ENCODE measurements at regions not wholly inside any gene's neighbourhood (a gene's known extent, or its start where the extent isn't known, plus 50 kb on each side); places are given as distances from the start of the nearest gene placed in this dataset.

DNA sequence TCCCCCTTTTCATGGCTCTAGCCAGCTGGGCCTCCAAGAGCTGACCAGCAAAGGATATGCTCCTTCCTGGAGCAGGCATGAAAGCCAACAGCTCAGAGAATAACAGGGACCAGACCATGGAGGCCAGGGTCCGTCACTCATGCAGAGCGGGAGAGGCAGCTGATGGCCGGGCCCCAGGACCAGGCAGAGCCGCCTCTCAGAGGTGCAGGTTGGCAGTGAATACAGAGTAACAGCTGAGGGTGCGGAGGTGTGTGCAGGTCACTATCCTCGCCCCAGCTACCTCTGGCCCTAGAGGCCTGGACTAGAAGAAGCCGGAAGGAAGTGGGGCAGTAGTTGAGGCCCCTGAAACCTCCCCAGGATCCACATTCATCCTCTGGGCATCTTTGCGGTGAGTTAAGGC lies 1377.3 kb downstream of the TBC1D22A start:
- no peak for ATAC-seq
- no peak for DNase-seq (ENCODE audit: missing footprints)
- intact Hi-C loops (cut with DNase I) = no loop called here

DNA sequence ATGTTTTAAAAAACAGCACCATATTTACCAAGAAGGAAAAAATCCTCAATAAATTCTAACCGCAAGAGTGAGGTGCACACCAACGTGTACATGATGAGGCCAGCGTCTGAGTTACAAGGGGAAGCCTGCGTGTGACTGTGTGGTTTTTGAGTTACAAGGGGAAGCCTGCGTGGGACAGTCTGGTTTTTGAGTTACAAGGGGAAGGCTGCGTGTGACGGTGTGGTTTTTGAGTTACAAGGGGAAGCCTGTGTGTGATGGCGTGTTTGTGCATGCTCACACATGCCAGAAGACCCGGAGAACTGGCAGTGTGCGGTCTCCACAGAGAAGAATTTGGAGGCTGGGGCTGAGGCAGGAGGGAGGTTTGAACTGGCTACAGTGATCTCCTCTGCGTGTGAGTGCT lies 1376.4 kb downstream of the TBC1D22A start:
- no peak for ATAC-seq
- intact Hi-C loops (cut with DNase I) = no loop called here
- no peak for DNase-seq (ENCODE audit: missing footprints)

DNA sequence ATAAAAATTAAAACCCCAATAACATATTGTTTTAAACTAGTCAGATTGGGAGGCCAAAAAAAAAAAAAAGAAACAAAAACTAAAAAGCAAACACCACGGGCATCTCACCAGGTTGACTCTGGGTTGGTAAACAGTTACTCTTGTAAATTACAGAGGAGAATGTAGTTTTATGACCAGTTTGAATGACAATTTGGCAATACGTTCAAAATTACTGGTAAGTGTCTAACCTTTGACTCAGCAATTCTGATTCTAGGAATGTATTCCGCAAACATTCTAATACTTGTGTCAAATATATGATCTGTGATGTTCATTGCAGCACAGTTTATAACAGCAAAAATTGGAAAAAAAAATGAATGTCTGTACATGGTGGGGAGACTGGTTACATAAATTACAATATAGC lies 1376.0 kb downstream of the TBC1D22A start:
- intact Hi-C loops (cut with DNase I) = no loop called here
- DNase-seq (ENCODE audit: missing footprints) = no peak
- no peak for ATAC-seq

DNA sequence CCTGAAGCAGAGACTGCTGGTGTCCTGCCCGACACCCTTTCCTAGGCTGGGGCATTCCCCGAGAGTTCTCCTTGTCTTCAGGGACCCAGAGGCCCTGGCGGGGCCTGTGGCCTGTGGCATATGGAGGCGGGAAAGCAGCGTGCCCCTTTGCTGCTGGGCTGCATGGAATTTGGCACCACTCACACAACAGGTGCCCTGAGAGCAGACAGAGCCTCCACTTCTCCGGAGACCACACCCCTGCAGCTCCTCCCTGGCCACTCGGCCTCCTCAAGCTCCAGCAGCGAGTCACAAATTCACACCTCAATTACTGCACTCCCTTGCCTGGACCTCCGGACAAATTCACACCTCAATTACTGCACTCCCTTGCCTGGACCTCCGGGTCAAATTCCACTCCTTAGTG lies 1375.2 kb downstream of the TBC1D22A start:
- intact Hi-C loops (cut with DNase I) = no loop called here
- ATAC-seq (no peak), DNase-seq (ENCODE audit: missing footprints) (no peak)

DNA sequence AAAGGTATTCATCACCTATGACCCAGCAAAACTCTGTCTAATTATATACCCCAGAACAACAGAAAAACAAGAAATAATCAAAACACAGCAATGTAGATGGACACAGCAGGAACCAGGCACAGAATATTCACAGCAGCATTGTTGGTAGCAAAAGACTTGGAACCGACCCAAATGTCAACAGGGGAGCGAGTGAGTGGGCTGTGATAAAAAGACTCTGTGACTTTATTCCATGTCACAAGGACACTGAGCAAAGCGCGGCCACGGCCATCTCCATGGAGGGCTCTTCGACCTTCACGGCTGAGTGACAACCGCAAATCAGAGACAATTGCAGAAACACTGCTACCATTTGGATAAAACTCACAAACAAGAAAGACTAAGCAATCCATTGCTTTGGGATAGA lies 1373.1 kb downstream of the TBC1D22A start:
- intact Hi-C loops (cut with DNase I) = no loop called here
- DNase-seq (ENCODE audit: missing footprints) (no peak), ATAC-seq (no peak)

DNA sequence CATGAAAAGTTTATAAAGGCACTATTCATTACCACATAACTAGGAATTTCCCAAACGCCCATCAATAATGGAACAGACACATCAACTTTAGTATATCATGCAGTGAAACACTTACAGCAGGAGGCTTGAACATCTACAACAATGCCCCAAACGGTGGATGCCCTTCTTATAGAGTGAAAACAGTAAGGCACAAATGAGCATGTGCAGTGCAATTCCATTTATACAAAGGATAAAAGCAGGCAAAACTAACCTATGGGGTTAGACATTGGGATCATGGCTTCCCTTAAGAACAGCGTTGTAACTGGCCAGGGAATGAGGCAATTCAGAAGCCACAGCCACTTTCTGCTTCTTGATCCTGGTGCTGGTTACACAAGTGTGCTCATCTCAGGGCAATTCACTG lies 1363.0 kb downstream of the TBC1D22A start:
- intact Hi-C loops (cut with DNase I) = no loop called here
- no peak for DNase-seq (ENCODE audit: missing footprints)
- ATAC-seq = no peak

DNA sequence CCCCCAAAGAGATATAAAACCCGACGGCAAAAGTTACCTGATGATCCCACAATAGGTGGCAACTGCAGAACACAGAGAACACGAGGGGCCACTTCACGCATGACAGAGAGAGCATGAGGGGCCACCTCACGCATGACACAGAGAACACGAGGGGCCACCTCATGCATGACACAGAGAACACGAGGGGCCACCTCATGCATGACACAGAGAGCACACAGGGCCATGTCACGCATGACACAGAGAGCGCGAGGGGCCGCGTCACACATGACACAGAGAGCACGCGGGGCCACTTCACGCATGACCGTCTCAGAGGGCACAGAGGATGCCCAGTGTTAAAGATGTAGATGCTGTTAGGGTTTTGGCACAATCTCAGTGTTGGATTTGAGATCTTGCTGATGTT lies 1359.5 kb downstream of the TBC1D22A start:
- ATAC-seq (no peak), DNase-seq (ENCODE audit: missing footprints) (no peak)
- intact Hi-C loops (cut with DNase I) = no loop called here

DNA sequence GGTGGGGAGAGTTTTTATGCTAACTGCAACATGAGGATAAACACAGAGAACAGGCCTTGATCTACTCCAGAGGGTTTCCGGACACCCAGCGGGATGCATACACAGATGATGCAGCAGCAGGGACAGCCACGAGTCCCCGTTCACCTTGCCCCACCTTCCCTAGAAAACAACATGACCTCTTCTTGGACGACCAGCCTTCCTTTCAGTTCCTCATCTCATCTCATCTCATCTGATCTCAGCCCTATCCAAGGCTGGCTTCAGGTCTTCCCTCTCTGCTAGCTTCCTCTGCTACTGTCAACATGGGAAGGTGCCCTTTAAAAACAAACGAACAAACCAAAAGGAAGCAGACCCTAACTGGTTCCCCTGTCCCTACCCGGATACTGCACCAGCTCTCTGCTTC lies 1356.2 kb downstream of the TBC1D22A start:
- no peak for ATAC-seq
- DNase-seq (ENCODE audit: missing footprints) = no peak
- intact Hi-C loops (cut with DNase I) = no loop called here

DNA sequence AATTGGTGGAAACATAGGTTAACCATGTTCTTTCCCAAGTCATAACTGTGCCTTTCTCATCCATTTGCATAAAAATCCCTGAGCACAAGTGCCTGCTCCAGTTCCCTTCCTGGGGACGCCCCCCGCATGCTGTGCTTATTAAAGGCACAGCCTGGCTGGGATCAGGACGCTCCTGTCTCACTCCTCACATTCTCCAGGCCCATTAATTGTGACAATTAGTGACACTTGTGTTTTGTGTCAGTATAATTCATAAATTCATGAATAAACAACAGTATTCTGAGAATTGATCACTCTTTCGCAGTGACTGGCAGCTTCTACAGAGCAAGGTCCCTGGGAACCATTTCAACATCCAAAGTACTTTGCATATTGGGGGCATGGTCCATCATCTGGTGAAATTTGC lies 1354.4 kb downstream of the TBC1D22A start:
- ATAC-seq = no peak
- intact Hi-C loops (cut with DNase I) = no loop called here
- no peak for DNase-seq (ENCODE audit: missing footprints)

DNA sequence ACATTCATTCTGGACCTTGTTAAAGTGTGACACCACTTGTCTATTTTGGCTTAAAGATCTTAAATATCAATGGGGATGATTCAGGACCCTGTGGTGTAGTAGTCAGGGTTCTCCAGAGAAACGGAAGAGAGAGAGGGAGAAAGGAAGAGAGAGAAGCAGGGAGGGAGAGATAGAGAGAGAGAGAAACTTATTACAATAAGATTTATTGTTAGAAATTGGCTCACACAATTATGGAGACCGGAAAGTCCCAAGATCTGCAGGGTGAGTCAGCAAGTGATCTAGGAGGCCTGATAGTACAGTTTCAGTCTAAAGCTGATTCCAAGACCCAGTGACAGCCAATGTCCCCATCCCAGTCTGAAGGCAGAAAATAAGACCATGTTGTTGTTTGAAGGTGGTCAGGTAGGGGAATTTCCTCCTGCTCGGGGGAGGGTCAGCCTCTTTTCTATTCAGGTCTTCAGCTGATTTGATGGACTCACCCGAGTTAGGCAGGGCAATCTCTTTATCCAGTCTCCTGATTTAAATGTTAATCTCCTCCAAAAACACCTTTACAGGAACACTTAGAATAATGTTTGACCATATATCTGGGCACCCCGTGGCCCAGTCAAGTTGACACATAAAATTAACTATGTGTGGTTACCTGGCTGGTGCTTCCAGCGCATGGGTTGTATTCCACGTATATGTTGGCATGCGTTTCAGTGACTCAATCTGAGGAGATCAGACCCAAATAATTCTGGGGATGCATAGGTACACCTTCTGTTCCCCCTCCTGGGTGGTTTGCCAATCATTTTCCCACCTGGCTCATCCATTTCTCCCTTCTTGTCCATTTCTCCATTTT lies 1350.5 kb downstream of the TBC1D22A start:
- DNase-seq (ENCODE audit: missing footprints) = no peak
- intact Hi-C loops (cut with DNase I) = no loop called here
- no peak for ATAC-seq

DNA sequence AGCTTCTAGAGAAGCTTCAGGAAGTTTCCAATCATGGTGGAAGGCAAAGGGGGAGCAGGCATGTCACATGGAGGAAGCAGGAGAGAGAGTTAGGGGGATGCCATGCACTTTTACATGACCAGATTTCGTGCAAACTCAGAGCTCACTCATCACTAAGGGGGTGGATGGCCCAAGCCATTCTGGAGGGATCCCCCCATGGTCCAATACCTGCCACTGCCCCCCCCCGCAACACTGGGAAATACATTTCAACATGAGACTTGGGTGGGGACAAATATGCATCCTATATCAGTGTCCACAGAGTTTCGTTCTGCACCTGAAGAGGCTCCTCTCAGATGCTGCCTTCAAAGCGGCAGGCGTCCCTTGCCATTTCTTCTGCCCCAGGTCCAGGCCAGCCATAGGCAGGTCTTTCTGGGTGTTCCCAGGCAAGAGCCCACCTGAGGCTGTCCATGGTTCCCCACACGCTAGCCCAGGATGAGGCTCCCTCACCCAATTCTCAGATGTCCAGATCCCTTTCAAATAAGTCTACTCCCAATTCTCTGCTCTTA lies 1344.3 kb downstream of the TBC1D22A start:
- DNase-seq (ENCODE audit: missing footprints) (no peak), ATAC-seq (no peak)
- intact Hi-C loops (cut with DNase I) = no loop called here

DNA sequence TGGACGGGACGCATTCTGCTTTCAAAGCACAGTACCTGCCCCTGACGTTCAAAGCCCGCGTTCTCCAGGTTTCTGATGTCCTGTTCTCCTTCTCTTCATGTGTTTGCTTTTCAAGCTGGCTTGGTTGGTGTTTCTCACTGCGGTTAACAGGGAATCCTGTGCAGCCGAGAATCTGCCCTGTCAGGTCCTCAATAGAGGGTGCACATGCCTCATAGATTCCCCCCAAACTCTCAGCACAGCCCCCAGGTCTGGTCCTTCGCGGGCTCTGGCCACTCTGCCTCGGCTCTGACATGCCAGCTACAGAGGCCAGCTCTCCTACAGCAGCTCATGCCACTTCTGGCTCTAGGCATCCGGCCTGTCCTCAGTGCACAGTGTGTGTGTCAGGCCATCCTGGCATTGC lies 1343.8 kb downstream of the TBC1D22A start:
- ATAC-seq (no peak), DNase-seq (ENCODE audit: missing footprints) (no peak)
- intact Hi-C loops (cut with DNase I) = no loop called here

DNA sequence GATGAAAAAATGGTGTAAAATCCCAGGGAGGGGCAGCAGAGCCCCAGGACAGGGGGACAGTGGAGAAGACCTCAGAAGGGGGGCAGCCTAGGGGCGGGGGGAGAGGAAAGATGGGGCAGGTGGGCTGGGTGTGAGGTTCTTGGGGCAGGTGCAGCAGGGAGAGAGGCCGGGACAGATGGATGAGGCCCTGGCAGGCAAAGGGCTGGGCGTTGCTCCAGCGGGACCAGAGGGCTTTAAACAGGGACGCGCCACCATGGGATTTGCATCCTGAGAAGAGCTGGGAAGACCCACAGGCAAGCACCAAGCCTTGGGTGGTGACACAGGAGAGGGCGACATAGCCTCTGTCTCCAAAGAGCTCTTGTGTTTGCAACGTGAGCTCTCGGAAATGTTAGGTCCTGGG lies 1342.8 kb downstream of the TBC1D22A start:
- intact Hi-C loops (cut with DNase I) = no loop called here
- no peak for DNase-seq (ENCODE audit: missing footprints)

DNA sequence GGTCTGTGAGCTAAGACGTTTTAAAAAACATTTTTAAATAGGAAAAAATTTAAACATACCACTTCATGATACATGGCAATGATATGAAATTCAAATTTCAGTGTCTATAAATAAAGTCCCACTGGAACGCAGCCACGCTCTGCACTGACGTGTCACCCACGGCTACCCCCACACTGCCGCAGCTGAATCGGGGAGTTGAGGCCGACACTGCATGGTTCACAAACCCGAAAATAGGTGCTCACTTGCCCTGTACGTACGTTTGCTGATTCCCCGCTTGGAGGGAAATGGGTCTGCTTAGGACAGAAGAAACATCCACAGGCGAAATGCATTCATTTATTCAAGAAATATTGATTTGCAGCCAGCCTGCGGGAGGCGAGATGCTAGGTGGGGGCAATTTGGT lies 1342.3 kb downstream of the TBC1D22A start:
- DNase-seq (ENCODE audit: missing footprints) = no peak
- intact Hi-C loops (cut with DNase I) = no loop called here
- ATAC-seq = no peak

More for the DNA sequence above, 1342.8 kb downstream of the TBC1D22A start:
- ATAC-seq = no peak

DNA sequence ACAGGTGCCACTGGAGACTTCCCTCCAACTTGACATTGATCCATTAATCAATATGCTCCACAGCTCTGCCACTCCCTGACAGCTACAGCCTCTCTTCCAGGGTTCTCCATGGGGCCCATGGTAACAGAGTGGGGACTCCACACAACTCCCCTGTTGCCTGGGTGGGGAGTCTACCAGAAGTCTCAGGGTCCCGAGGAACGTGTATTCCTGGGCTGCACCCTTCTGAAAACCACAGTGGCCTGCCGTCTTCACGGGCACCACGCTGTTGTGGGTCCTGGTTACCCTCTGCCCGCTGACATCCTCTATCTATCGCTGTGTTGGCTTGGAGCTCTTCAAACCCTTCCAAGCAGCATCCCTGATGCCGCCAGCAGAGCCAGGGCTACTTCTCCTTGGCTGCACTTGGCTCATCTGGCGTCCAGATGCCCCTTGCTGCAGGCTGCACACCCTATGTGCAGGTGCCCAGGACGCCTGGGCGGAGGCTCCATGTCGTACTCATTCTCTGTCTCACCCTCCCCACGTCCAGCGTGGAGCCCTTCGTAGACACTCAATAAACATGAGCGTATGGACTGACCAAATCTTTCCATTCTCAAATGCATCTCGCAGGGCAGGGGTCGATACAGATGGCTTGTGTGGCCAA lies 1341.8 kb downstream of the TBC1D22A start:
- intact Hi-C loops (cut with DNase I) = no loop called here
- no peak for ATAC-seq
- no peak for DNase-seq (ENCODE audit: missing footprints)

DNA sequence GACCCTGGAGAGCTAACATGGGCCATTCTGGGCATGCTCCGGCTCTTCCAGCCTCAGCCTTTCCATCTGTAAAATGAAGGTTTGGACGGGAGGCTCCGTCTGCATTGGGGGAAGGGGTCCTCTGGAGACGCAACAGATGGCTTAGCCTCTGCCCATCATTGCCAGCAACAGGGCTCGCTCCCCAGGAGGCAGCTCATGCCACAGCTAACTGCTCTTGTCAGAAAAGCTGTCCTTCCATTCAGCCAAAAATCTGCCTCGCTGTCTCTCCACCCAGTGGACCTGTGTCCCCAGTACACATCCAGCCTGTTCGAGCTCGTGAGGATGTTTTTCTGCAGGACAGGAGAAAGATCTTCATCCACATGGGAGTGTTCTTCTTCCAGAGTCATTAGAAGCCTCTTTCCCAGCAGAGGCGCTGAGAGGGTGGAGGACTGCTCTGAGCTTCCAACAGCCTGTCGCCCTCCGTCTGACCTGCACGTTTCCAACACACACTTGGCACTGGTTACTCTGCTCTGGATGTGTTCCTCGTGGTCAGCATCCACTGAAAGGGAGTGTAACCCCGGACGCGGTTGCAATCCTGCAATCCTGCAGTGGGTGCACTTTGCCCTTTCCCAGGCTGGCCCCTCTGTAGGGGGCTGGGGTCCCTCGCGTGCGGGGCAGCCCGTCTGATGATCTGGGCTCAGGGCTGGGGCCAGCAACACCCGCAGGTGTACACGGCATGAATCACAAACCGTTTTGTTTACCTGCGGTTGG lies 1340.9 kb downstream of the TBC1D22A start:
- DNase-seq (ENCODE audit: missing footprints) (no peak), ATAC-seq (no peak)
- intact Hi-C loops (cut with DNase I) = no loop called here

DNA sequence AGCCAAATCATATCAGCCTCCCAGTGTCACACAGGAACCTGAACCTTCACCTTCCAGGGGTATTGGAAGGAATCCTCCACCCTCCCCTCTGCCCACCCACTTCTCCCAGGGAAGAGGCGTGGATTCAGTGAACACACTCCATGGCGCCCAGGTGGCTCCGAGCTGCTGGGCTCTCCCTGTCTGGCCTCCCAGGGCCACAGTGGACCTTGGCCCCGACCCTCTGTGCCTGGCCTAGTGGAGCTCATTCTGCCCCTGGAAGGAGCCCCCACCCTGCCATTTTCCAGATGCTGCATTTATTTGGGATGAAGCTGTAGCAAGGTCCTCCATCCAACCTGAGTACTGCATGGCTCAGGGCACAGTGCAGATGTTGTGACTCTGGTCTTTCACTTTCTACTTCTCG lies 1340.1 kb downstream of the TBC1D22A start:
- ATAC-seq (no peak), DNase-seq (ENCODE audit: missing footprints) (no peak)
- intact Hi-C loops (cut with DNase I) = no loop called here

DNA sequence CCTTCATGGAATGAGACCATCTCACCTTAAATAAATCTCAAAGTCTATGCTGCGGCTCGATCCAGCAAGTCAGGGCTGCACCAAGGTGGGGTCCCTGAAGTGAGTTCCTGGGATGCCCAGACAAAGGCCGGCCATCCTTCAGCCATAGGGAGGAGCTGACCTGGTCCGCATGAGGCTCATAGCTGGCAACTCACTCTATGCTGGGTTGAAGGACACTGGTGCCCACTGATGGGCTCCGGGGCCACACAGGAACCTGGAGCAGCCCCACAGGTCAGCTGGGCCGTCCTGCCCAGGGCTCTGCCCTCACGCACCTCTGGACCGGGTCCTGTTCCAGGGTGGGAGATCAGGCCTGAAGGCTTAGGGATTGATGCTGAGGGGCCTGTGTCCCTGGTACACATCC lies 1339.3 kb downstream of the TBC1D22A start:
- ATAC-seq (no peak), DNase-seq (ENCODE audit: missing footprints) (no peak)
- intact Hi-C loops (cut with DNase I) = no loop called here

DNA sequence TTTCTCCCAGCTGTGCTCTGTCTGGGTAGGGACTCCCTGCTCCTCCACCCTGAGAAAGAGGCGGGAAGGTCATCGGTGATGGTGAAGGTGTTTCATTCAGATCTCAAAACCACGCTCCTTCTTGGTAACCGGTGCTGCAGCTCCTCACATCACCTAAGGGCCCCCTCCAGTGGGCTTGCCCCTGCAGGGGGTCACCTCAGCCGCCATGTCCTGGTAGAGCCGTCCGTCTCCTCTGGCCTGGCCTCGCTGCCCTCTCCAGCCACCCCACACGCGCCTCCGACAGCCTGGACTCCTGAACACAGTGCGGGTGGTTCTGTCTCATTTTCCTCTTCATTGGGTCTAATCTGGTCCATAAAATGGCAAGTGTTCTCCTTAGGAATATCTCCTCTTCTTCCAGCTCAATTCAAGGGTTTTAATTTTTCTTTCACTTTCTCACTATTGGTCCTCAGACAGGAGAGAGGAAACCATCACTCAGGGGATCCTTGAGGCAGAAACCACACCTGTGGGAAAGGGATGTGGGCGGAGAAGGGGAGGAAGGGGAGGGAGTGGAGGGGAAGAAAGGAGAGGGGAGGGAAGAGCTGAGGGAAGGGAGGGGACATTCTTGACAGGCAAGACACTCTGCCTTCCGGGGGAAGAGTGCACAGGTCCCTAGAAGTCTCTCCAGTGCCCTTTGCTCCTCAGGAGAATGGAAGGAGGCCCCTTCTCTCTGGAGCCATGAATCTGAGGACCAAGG lies 1338.4 kb downstream of the TBC1D22A start:
- intact Hi-C loops (cut with DNase I) = no loop called here
- no peak for ATAC-seq
- DNase-seq (ENCODE audit: missing footprints) = no peak

Data from Right ventricle myocardium inferior (tissue), 1 donor.